Transverse colon (tissue), 3 donors: ENCODE measurements at regions not wholly inside any gene's neighbourhood (a gene's known extent, or its start where the extent isn't known, plus 50 kb on each side); places are given as distances from the start of the nearest gene placed in this dataset.

ENCODE experiments used
- EP300 ChIP-seq: sonication (generic); formaldehyde crosslinking; IDR thresholded peaks from one replicate; pipeline ENCODE4 v1.6.1; 2017; ENCODE audit warnings: antibody characterized with exemption, low read depth
- POLR2A ChIP-seq: fragments of 450-650 bp; IDR thresholded peaks from one replicate; pipeline ENCODE4 v1.6.1; 2016; ENCODE audit warnings: antibody characterized with exemption, mild to moderate bottlenecking, moderate library complexity
- TF ChIP-seq, protein P1 (sequence below), 5 experiments: fragments of 200-600 bp in 3 of 5; fragments of 450-650 bp in 2 of 5; sonication (generic) in 3 of 5; IDR thresholded peaks; 1 replicate in 2 of 5; 2 replicates in 3 of 5; pipeline ENCODE4 v1.5.1; 2016 to 2017; ENCODE audit warnings: antibody characterized with exemption in 5 of 5, inconsistent platforms in 3 of 5, mild to moderate bottlenecking in 2 of 5, moderate library complexity in 1 of 5

DNA sequence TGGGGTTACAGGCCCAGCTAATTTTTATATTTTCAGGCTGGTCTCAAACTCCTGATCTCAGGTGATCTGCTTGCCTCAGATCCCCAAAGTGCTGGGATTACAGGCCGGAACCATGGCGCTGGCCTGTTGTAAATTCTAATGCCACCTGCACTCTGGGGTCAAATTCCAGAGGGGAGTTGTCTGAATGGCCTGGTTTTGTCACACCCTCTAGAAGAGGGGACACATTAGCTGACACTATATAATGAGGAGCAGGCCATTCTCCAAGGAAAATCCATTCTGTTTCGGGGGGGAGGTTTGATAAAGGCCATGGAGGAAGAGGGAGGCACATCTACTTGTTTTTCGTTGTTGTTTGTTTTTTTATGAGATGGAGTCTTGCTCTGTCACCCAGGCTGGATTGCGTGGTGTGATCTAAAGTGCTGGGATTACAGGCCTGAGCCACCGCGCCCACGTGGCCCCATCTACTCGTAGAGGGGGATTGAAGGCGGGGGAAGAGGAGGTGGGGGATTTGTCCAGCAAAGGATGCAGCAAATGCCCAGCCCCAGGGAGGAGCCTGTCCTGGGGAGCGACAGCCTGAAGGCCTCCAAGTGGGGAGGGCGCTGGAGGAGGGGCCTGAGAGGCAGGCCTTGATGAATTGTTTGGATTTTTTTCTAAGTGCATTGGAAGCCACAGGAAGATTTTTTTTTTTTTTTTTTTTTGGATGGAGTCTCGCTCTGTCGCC lies 78.4 kb upstream of the SLC45A1 start:
- TF ChIP-seq, protein P1, sequence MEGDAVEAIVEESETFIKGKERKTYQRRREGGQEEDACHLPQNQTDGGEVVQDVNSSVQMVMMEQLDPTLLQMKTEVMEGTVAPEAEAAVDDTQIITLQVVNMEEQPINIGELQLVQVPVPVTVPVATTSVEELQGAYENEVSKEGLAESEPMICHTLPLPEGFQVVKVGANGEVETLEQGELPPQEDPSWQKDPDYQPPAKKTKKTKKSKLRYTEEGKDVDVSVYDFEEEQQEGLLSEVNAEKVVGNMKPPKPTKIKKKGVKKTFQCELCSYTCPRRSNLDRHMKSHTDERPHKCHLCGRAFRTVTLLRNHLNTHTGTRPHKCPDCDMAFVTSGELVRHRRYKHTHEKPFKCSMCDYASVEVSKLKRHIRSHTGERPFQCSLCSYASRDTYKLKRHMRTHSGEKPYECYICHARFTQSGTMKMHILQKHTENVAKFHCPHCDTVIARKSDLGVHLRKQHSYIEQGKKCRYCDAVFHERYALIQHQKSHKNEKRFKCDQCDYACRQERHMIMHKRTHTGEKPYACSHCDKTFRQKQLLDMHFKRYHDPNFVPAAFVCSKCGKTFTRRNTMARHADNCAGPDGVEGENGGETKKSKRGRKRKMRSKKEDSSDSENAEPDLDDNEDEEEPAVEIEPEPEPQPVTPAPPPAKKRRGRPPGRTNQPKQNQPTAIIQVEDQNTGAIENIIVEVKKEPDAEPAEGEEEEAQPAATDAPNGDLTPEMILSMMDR (IDR thresholded peaks at IDR 0.05): no peak
- no peak for TF ChIP-seq POLR2A
- no peak for TF ChIP-seq EP300
